HG02981 (cell line): ENCODE measurements at regions not wholly inside any gene's neighbourhood (a gene's known extent, or its start where the extent isn't known, plus 50 kb on each side); places are given as distances from the start of the nearest gene placed in this dataset.

Experiments
- ATAC-seq: cut with Tn5 transposase; IDR thresholded peaks from one replicate; pipeline ENCODE4 v1.9.1; 2021; ENCODE audit warnings: mild to moderate bottlenecking, moderate library complexity; ENCODE audit not compliant: unreplicated experiment

GRCh38 chr2:120599656-120600055, 136.0 kb upstream of the GLI2 start:
- no peak for ATAC-seq

GRCh38 chr2:120600335-120600734, 135.3 kb upstream of the GLI2 start:
- ATAC-seq, result no peak

GRCh38 chr2:120600786-120601185, 134.9 kb upstream of the GLI2 start:
- no peak for ATAC-seq

- no peak for ATAC-seq
Measured at GRCh38 chr2:120601566-120601965, 134.1 kb upstream of the GLI2 start.

- no peak for ATAC-seq
Measured at GRCh38 chr2:120602251-120602650, 133.4 kb upstream of the GLI2 start.

GRCh38 chr2:120604767-120605166, 130.9 kb upstream of the GLI2 start:
- no peak for ATAC-seq

- ATAC-seq, result no peak
Measured at GRCh38 chr2:120605231-120605935, 130.3 kb upstream of the GLI2 start.

GRCh38 chr2:120606280-120606679, 129.4 kb upstream of the GLI2 start:
- no peak for ATAC-seq

- no peak for ATAC-seq
Measured at GRCh38 chr2:120606931-120607330, 128.7 kb upstream of the GLI2 start.

- no peak for ATAC-seq
Measured at GRCh38 chr2:120607506-120607905, 128.2 kb upstream of the GLI2 start.

GRCh38 chr2:120607996-120608395, 127.7 kb upstream of the GLI2 start:
- no peak for ATAC-seq

- no peak for ATAC-seq
Measured at GRCh38 chr2:120609826-120610395, 125.8 kb upstream of the GLI2 start.

- no peak for ATAC-seq
Measured at GRCh38 chr2:120611016-120611415, 124.7 kb upstream of the GLI2 start.

- no peak for ATAC-seq
Measured at GRCh38 chr2:120611961-120612360, 123.7 kb upstream of the GLI2 start.

- no peak for ATAC-seq
Measured at GRCh38 chr2:120612471-120612870, 123.2 kb upstream of the GLI2 start.

GRCh38 chr2:120612931-120613330, 122.7 kb upstream of the GLI2 start:
- ATAC-seq, result no peak

GRCh38 chr2:120613742-120614571, 121.7 kb upstream of the GLI2 start:
- no peak for ATAC-seq

GRCh38 chr2:120614901-120615300, 120.8 kb upstream of the GLI2 start:
- no peak for ATAC-seq

- no peak for ATAC-seq
Measured at GRCh38 chr2:120616261-120616660, 119.4 kb upstream of the GLI2 start.

GRCh38 chr2:120617055-120617454, 118.6 kb upstream of the GLI2 start:
- ATAC-seq, result no peak

- ATAC-seq, result no peak
Measured at GRCh38 chr2:120618830-120619229, 116.8 kb upstream of the GLI2 start.

- ATAC-seq, result no peak
Measured at GRCh38 chr2:120619579-120619978, 116.1 kb upstream of the GLI2 start.
